ENCODE measurements at regions not wholly inside any gene's neighbourhood (a gene's known extent, or its start where the extent isn't known, plus 50 kb on each side); places are given as distances from the start of the nearest gene placed in this dataset.

DNA sequence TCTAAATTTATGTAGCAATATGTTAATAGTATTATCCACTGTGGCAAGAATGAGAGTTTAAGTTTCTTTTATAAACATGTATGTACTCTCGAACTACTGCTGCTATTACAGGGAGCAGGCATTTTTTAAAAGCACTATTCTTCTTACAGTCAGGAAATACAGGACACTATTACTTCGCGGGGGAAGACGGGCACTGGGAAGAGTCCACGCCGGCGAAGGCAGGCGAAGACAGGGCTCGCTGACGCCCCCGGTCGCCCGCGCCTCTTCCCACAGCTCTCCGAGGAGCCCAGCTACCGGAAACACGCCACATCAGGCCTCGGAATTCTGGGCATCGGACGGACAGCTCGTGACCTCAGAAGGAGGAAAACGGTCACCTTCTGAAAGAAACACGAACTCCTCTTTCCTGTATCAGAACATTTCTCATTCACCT is 90.2 kb downstream of the FAM161A start:
- peak overlapping the region; percentile 71 for H3K4me3 ChIP-seq (ENCODE audit: low read depth, low read length)

DNA sequence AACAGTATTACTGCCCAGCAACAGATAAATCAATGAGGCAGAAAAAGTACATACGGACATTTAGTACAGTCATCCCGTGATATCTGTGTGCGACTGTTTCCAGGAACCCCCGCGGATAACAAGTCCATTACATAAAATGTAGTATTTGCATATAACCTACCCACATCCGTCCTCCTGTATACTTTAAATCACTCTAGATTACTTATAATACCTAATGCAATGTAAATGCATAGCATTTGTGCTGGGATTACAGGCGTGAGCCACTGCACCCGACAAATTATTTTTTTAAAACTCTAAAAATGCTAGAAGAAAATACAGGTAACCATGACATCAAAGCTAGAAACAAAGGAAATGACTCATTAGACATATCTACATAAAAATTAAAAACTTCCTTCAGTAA is 91.6 kb downstream of the FAM161A start:
- H3K4me3 ChIP-seq (ENCODE audit: low read depth, low read length), result no peak overlapping the region

More for the DNA sequence above, 90.2 kb downstream of the FAM161A start:
- TF ChIP-seq, protein P1, sequence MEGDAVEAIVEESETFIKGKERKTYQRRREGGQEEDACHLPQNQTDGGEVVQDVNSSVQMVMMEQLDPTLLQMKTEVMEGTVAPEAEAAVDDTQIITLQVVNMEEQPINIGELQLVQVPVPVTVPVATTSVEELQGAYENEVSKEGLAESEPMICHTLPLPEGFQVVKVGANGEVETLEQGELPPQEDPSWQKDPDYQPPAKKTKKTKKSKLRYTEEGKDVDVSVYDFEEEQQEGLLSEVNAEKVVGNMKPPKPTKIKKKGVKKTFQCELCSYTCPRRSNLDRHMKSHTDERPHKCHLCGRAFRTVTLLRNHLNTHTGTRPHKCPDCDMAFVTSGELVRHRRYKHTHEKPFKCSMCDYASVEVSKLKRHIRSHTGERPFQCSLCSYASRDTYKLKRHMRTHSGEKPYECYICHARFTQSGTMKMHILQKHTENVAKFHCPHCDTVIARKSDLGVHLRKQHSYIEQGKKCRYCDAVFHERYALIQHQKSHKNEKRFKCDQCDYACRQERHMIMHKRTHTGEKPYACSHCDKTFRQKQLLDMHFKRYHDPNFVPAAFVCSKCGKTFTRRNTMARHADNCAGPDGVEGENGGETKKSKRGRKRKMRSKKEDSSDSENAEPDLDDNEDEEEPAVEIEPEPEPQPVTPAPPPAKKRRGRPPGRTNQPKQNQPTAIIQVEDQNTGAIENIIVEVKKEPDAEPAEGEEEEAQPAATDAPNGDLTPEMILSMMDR (IDR thresholded peaks at IDR 0.05; ENCODE audit: low read depth, low read length), result 0 out of 2 replicates have a peak, but pooled peaks have one; percentile 1

DNA sequence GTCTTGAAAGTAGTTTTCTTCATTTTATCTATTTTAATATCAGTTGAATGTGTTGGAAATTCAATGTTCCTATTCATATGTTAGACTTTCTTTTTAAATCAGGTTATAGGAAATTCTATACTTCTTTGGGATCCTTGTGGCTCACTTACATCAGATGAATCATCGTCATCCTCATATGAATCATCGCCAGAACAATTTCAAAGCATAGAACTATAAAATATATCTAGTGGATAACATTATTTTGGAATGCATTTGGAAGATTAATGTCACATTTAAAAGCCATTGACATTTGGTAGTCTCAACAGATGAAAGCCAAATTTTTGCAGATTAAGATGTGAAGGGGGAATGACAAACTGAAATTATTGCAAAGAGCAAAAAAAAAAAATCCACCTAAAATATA is 94.1 kb downstream of the FAM161A start:
- no peak overlapping the region for H3K4me3 ChIP-seq (ENCODE audit: low read depth, low read length)
- TF ChIP-seq, protein P1 (IDR thresholded peaks at IDR 0.05; ENCODE audit: low read depth, low read length), result no peak

More for the DNA sequence above, 91.6 kb downstream of the FAM161A start:
- TF ChIP-seq, protein P1 (IDR thresholded peaks at IDR 0.05; ENCODE audit: low read depth, low read length), result no peak

DNA sequence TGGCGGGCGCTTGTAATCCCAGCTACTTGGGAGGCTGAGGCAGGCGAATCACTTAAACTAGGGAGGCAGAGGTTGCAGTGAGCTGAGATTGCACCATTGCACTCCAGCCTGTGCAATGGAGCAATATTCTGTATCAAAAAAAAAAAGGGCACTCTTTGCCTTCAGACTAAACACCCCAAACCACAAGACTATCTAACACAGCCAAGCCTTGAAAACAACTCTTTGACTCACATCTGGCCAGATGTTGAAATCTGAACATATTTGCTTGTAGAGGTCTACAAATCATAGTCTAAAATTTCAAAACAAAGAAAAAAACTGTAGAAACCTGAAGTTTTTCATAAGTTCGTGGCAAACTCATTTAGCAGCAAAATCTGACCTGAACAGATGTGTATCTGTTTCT is 94.9 kb downstream of the FAM161A start:
- no peak overlapping the region for H3K4me3 ChIP-seq (ENCODE audit: low read depth, low read length)
- TF ChIP-seq, protein P1 (IDR thresholded peaks at IDR 0.05; ENCODE audit: low read depth, low read length), result no peak

DNA sequence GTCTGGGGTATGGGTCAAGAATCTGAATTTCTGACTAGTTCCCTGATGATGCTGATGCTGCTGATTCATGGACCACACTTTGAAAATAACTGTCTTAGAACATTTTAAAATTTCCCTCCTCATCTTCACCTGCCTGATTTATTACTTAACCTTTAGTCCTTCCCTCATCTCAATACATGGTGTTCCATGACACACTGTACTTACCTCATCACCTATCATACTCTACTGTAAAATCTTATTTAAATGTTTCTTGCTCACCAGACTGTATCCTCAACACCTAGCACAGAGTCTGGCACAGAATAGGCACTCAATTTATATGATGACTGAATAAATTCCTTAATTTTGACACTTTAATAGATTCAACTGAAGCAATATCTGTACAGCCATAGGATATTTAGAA is 95.7 kb downstream of the FAM161A start:
- TF ChIP-seq, protein P1 (IDR thresholded peaks at IDR 0.05; ENCODE audit: low read depth, low read length), result no peak
- H3K4me3 ChIP-seq (ENCODE audit: low read depth, low read length), result no peak overlapping the region

DNA sequence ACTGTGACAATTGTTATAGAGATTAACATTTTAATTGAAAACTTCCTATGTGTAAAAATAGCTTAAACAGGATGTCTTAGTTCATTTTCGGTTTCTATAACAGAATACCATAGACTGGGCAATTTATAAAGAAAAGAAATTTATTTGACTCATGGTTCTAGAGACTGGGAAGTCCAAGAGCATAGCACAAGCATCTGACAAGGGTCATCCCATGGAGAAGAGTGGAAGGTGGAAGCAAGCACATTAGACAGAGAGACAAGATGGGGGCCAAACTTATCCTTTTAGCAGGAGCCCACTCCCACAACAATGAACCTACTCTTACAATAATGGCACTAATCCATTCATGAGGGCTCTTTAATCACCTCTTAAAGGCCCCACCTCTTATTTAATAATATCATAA is 100.3 kb downstream of the FAM161A start:
- H3K4me3 ChIP-seq (ENCODE audit: low read depth, low read length), result no peak overlapping the region
- TF ChIP-seq, protein P1 (IDR thresholded peaks at IDR 0.05; ENCODE audit: low read depth, low read length), result no peak

DNA sequence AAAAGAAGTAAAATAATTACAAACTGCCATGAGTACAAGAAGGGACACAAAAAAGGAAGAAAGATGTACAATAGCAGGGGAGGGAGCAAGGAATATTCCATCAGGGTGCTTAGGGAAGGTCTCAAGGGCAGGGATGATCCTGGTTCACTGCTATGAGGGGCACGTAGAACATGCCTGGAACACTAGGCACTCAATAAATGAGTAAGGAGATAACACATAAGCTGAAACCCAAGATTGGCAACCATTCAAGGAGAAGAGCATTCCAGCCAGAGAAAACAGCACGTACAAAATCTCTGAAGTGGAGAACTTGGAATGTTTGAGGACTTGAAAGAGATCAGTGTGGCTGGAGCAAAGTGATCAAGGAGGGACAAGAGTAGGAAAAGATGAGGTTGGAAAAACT is 103.2 kb downstream of the FAM161A start:
- H3K4me3 ChIP-seq (ENCODE audit: low read depth, low read length), result no peak overlapping the region
- TF ChIP-seq, protein P1 (IDR thresholded peaks at IDR 0.05; ENCODE audit: low read depth, low read length), result no peak

All from WI38 (cell line).